Hematopoietic multipotent progenitor cell treated with erythropoietin and hydrocortisone succinate and interleukin-3 and kit ligand, for 4 days (in vitro differentiated cells): ENCODE measurements at regions not wholly inside any gene's neighbourhood (a gene's known extent, or its start where the extent isn't known, plus 50 kb on each side); places are given as distances from the start of the nearest gene placed in this dataset.

Experiments used
- DNase-seq: peaks from one replicate; pipeline ENCODE4 v3.0.0-alpha.2; 2015

GRCh38 chr2:48108455-48108854, 202.2 kb upstream of the FBXO11 start:
- no peak for DNase-seq

GRCh38 chr2:48109491-48110204, 203.3 kb upstream of the FBXO11 start:
- DNase-seq, result peak; percentile 57

GRCh38 chr2:48110492-48110891, 204.0 kb upstream of the FOXN2 start:
- no peak for DNase-seq

- peak; percentile 86 for DNase-seq
Measured at GRCh38 chr2:48112911-48113680, 201.4 kb upstream of the FOXN2 start.

- DNase-seq, result no peak
Measured at GRCh38 chr2:48113767-48114166, 200.7 kb upstream of the FOXN2 start.

GRCh38 chr2:48114256-48114655, 200.2 kb upstream of the FOXN2 start:
- peak; percentile 51 for DNase-seq

- DNase-seq, result no peak
Measured at GRCh38 chr2:48116497-48116896, 198.0 kb upstream of the FOXN2 start.

GRCh38 chr2:48118895-48119294, 195.6 kb upstream of the FOXN2 start:
- DNase-seq, result no peak

GRCh38 chr2:48120112-48120511, 194.4 kb upstream of the FOXN2 start:
- DNase-seq, result no peak

GRCh38 chr2:48120759-48121242, 193.7 kb upstream of the FOXN2 start:
- peak; percentile 92 for DNase-seq

- no peak for DNase-seq
Measured at GRCh38 chr2:48122166-48122565, 192.3 kb upstream of the FOXN2 start.

- no peak for DNase-seq
Measured at GRCh38 chr2:48124592-48124991, 189.9 kb upstream of the FOXN2 start.

GRCh38 chr2:48126162-48126561, 188.3 kb upstream of the FOXN2 start:
- no peak for DNase-seq

- DNase-seq, result no peak
Measured at GRCh38 chr2:48127612-48128191, 186.8 kb upstream of the FOXN2 start.

GRCh38 chr2:48129293-48129950, 185.1 kb upstream of the FOXN2 start:
- DNase-seq, result no peak

- DNase-seq, result peak; percentile 65
Measured at GRCh38 chr2:48131539-48132270, 182.8 kb upstream of the FOXN2 start.

- no peak for DNase-seq
Measured at GRCh38 chr2:48132271-48132625, 182.2 kb upstream of the FOXN2 start.

GRCh38 chr2:48134704-48135103, 179.8 kb upstream of the FOXN2 start:
- DNase-seq, result peak; percentile 59

GRCh38 chr2:48135797-48136196, 178.7 kb upstream of the FOXN2 start:
- DNase-seq, result no peak

- peak; percentile 25 for DNase-seq
Measured at GRCh38 chr2:48137829-48138228, 176.7 kb upstream of the FOXN2 start.

GRCh38 chr2:48138898-48139297, 175.6 kb upstream of the FOXN2 start:
- DNase-seq, result no peak

- no peak for DNase-seq
Measured at GRCh38 chr2:48140586-48140985, 173.9 kb upstream of the FOXN2 start.

GRCh38 chr2:48144777-48145176, 169.7 kb upstream of the FOXN2 start:
- DNase-seq, result peak; percentile 79
